ENCODE measurements at regions not wholly inside any gene's neighbourhood (a gene's known extent, or its start where the extent isn't known, plus 50 kb on each side); places are given as distances from the start of the nearest gene placed in this dataset.
A peak's percentile ranks its signal among the peaks of the same experiment; 100 is the strongest.

DNA sequence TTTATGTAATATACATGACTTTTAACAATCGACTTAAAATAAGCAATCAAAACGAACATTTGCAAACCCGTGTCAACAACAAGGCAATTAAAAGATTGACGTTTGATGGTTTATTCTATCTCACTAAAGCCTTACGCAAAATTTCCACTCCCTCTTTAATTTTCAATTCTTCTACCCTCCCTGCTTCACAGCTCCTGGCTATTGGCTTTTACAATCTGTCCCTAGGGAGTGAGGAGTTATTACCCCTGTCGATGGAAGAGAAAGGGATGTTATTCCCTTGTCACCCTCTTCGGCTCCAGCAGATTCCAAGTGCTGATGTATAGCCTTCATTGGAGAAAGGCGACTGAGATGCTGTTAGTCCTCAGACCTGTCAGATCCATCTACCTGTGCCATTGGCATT lies 161.3 kb downstream of the ZNF281 start:
- TF ChIP-seq, protein P1, sequence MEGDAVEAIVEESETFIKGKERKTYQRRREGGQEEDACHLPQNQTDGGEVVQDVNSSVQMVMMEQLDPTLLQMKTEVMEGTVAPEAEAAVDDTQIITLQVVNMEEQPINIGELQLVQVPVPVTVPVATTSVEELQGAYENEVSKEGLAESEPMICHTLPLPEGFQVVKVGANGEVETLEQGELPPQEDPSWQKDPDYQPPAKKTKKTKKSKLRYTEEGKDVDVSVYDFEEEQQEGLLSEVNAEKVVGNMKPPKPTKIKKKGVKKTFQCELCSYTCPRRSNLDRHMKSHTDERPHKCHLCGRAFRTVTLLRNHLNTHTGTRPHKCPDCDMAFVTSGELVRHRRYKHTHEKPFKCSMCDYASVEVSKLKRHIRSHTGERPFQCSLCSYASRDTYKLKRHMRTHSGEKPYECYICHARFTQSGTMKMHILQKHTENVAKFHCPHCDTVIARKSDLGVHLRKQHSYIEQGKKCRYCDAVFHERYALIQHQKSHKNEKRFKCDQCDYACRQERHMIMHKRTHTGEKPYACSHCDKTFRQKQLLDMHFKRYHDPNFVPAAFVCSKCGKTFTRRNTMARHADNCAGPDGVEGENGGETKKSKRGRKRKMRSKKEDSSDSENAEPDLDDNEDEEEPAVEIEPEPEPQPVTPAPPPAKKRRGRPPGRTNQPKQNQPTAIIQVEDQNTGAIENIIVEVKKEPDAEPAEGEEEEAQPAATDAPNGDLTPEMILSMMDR (IDR thresholded peaks at IDR 0.05; ENCODE audit: insufficient read depth, low read length), result no peak
- DNase-seq (ENCODE audit: low read depth), result no peak
- H3K4me3 ChIP-seq (ENCODE audit: low read depth, low read length), result no peak overlapping the region

DNA sequence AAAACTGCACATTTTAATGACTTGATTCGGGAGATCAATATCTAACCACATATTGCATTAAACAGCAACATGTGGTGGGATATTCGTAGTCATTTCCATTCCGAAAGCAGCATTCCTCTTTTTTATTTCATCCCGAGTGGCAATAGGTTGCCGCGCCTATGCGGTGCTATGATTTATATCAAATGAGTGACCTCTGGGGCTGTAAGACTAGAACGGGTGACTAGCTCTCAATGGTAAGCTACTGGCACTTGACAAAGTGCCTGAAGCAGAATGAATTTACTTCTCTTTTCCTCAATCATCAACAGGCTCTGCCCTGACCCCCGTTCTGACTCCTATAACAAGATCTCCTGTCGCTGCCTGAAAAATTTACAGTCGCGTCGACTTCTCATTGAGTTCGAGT lies 162.3 kb downstream of the ZNF281 start:
- DNase-seq (ENCODE audit: low read depth), result no peak
- TF ChIP-seq, protein P1 (IDR thresholded peaks at IDR 0.05; ENCODE audit: insufficient read depth, low read length), result no peak
- H3K4me3 ChIP-seq (ENCODE audit: low read depth, low read length), result no peak overlapping the region

DNA sequence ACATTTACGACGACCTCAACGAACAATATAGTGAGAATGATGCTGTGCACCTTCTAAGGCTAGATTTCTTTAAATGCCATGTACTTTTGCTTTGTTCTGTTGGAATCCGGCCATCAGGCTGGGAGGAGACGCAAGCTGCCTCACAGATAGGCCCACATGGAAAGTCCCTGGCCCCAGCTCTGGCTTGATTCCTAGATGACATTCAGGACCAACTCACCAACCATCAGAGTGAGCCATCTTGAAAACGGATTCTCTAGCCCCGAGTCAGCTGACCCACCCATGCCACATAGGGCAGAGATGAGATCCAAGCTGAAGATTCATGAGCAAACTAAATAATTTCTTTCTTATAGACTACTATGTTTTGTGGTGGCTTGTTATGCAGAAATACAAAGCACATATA lies 164.4 kb downstream of the ZNF281 start:
- DNase-seq (ENCODE audit: low read depth), result peak; percentile 79
- no peak overlapping the region for H3K4me3 ChIP-seq (ENCODE audit: low read depth, low read length)
- TF ChIP-seq, protein P1 (IDR thresholded peaks at IDR 0.05; ENCODE audit: insufficient read depth, low read length), result no peak

DNA sequence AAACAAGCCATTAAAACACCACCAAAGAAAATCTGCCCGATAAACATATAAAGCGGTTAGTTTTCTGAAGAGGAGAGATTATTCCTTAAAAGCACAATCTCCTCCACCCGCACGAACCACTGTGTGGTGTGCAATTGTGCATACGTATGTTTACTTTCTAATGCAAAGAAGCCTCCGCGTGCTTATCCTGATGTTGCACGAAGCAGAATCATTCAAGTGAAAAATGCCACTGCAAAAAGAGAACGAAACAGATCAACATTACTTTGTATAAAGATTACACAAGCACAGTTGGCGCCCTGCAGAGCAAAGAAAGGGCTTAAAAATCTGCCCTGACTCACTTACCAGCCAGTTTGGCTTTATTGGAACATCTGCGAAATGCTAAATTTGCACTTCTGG lies 166.8 kb downstream of the ZNF281 start:
- DNase-seq (ENCODE audit: low read depth), result peak; percentile 24
- no peak overlapping the region for H3K4me3 ChIP-seq (ENCODE audit: low read depth, low read length)
- TF ChIP-seq, protein P1 (IDR thresholded peaks at IDR 0.05; ENCODE audit: insufficient read depth, low read length), result no peak

DNA sequence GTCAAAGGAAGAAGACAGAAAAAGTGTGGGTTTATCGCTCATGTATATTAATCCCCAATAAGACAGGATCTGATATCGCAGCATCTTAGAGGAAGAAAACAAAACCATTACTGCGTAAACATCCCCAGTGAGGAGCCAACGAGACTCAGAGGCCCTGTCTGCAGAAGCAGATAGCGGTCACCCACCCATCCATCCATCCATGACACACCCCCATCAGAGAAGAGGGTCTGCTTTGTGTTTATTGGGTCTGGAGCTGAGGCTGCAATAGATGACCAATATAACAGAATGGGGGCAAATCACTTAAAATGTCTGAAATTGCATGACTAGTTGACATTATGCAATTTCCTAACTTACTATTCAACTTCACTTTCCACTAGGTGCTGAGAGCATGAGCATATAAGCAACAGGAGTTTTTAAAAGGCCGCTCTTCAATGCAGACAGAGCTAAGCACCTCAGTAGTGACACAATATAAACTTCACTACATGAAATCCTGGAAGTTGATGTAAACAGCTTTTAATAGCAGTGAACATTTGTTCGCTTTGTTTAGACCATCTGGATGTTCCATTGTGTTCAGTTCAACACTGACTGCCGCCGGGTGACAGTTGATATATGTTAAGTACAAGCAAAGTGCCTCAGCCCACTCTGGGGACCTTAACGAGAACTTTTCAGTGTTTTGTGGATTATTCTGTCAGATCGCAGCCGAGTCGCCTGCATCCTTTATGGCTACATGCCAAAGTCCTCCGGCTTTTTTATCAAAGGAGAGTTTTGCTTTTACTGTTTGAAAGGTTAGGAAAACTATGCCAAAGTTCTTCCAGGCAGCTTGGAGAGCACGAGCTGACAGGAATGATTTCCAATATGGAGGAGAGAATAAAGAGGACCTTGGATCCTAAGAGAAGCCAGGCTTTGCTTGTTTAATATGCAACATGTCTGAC lies 167.5 kb downstream of the ZNF281 start:
- no peak overlapping the region for H3K4me3 ChIP-seq (ENCODE audit: low read depth, low read length)
- peak; percentile 22 for DNase-seq (ENCODE audit: low read depth)
- TF ChIP-seq, protein P1 (IDR thresholded peaks at IDR 0.05; ENCODE audit: insufficient read depth, low read length), result no peak

DNA sequence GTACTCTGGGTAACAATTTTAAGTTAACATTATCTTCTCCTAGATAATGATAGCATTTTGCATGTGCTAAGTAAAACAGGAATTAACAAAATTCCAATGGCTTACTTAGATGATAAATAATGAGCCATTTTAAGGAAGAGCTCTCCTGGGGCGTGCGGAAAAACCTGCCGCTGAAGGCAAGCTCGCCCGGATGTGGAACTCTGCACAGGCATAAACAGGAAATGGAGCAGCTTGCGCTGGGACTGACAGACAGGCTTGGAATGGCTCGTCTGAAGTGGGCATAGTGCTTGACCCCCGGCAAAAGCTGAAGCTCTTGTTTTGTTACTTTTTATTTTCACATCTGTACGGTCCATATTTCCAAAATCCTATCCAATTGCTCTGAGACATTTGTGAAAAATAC lies 169.2 kb downstream of the ZNF281 start:
- TF ChIP-seq, protein P1 (IDR thresholded peaks at IDR 0.05; ENCODE audit: insufficient read depth, low read length), result no peak
- DNase-seq (ENCODE audit: low read depth), result no peak
- H3K4me3 ChIP-seq (ENCODE audit: low read depth, low read length), result no peak overlapping the region

Data from fibroblast of the aortic adventitia (primary cell).